A549 (cell line): ENCODE measurements at regions not wholly inside any gene's neighbourhood (a gene's known extent, or its start where the extent isn't known, plus 50 kb on each side); places are given as distances from the start of the nearest gene placed in this dataset.

ENCODE experiments used
- BHLHE40 ChIP-seq: IDR thresholded peaks from 2 replicates; pipeline ENCODE4 v1.6.1; 2012; ENCODE audit warnings: low read depth, low read length, inconsistent platforms
- CTCF ChIP-seq: fragments of >200 bp; sonication (Bioruptor Twin); formaldehyde crosslinking; IDR thresholded peaks from 3 replicates; pipeline ENCODE4 v1.5.1; 2016
- EHMT2 ChIP-seq: fragments of 200-600 bp; sonication (generic); IDR thresholded peaks from 2 replicates; pipeline ENCODE4 v1.6.1; 2016; ENCODE audit warnings: antibody characterized with exemption, low read depth, mild to moderate bottlenecking, moderate library complexity
- EP300 ChIP-seq, 2 experiments: fragments of >200 bp; sonication (Bioruptor Twin); formaldehyde crosslinking; IDR thresholded peaks; 2 replicates in 1 of 2; 3 replicates in 1 of 2; pipeline ENCODE4 v1.6.1; 2016 to 2017
- MAFK ChIP-seq: fragments of 450-650 bp; IDR thresholded peaks from 2 replicates; pipeline ENCODE4 v1.6.1; 2014; ENCODE audit not compliant: partially characterized antibody
- MAX ChIP-seq: IDR thresholded peaks from 2 replicates; pipeline ENCODE4 v1.6.1; 2012
- MYC ChIP-seq: IDR thresholded peaks from 2 replicates; pipeline ENCODE4 v1.6.1; 2012; ENCODE audit warnings: mild to moderate bottlenecking, inconsistent platforms, low read length, improper control_type of control experiment, borderline replicate concordance
- PHF8 ChIP-seq: fragments of 200-600 bp; sonication (generic); IDR thresholded peaks from 2 replicates; pipeline ENCODE4 v1.6.1; 2016; ENCODE audit warnings: low read depth, mild to moderate bottlenecking, antibody characterized with exemption, moderate library complexity, borderline replicate concordance
- POLR2A ChIP-seq: IDR thresholded peaks from 2 replicates; pipeline ENCODE4 v1.6.1; 2012; ENCODE audit warnings: mild to moderate bottlenecking, low read length

DNA sequence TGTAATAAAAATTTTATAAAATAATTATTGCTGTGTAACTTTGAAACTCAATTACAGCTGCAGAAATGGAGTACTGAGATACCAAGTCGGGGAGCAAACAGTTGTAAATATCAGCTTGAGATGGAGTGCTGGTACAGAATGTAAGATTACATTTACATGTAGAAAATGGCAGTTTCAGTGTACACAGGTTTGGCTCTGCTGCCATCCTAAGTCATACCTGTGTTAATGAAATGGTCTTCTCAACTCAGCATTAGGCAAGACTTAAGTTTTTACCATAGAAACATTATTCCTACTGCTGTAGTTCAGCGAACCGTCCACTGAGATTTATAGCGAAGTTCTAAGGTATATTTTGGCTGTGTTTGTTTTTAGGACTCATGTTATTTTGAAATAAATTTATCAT lies 110.1 kb upstream of the TBL1XR1 start:
- TF ChIP-seq POLR2A (no peak), CTCF (no peak), EP300 (IDR thresholded peaks at IDR 0.05) (no peak), EHMT2 (no peak), PHF8 (no peak), MAFK (no peak), BHLHE40 (no peak), MAX (no peak), MYC (no peak)
